C4-2B (cell line): ENCODE measurements at regions not wholly inside any gene's neighbourhood (a gene's known extent, or its start where the extent isn't known, plus 50 kb on each side); places are given as distances from the start of the nearest gene placed in this dataset.

Source experiments
- H3K27ac ChIP-seq: fragments of 450-650 bp; 2 replicates; pipeline ENCODE4 v1.5.1; 2017
- ZFX ChIP-seq: fragments of 450-650 bp; IDR thresholded peaks from 2 replicates; pipeline ENCODE4 v1.6.1; 2017
- TF ChIP-seq, protein P1 (sequence below): fragments of 450-650 bp; conservative IDR thresholded peaks from 2 replicates; pipeline ENCODE4 v1.5.1; 2017; ENCODE audit warnings: mild to moderate bottlenecking

DNA sequence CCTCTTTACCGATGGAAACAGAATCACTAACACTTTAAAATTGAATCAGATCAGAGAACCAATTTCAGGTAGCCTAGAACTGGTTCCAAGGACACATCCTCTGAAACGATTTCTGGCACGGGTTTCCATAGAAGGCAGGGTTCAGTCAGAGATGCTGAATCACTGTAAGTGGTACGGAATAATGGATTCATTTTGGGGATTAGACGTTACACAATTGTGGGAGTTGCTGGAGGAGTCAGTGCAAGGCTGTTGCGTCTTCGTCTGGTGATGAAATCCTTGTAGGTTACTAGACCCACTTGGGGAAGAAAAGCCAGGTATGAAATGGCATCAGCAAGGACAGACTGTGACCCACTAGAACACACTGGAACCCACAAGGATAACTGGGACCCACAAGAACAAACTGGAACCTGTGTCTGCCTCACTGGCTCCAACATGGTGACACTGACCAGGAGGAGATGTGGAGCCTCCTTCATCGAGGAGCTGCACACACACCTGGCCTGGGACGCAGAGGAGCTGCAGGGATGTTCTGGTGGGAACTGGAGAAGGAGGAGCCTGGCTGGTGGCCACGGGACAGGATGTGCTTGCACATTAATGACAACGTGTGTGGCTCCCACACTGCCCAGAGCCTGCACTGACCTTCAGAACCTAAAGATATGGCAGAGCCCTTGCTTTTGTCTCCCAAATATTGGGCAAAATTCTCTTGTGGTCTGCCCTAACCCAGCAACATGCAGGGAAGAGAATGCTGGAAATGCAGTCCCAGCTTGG, 105.1 kb downstream of the TRAPPC11 start:
- TF ChIP-seq ZFX: no peak
- TF ChIP-seq, protein P1, sequence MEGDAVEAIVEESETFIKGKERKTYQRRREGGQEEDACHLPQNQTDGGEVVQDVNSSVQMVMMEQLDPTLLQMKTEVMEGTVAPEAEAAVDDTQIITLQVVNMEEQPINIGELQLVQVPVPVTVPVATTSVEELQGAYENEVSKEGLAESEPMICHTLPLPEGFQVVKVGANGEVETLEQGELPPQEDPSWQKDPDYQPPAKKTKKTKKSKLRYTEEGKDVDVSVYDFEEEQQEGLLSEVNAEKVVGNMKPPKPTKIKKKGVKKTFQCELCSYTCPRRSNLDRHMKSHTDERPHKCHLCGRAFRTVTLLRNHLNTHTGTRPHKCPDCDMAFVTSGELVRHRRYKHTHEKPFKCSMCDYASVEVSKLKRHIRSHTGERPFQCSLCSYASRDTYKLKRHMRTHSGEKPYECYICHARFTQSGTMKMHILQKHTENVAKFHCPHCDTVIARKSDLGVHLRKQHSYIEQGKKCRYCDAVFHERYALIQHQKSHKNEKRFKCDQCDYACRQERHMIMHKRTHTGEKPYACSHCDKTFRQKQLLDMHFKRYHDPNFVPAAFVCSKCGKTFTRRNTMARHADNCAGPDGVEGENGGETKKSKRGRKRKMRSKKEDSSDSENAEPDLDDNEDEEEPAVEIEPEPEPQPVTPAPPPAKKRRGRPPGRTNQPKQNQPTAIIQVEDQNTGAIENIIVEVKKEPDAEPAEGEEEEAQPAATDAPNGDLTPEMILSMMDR: no peak

GRCh38 chr4:183765251-183765911, 106.3 kb downstream of the TRAPPC11 start:
- TF ChIP-seq ZFX: no peak
- TF ChIP-seq, protein P1: no peak
- H3K27ac ChIP-seq: no peak overlapping the region

More for the DNA sequence above, 105.1 kb downstream of the TRAPPC11 start:
- no peak overlapping the region for H3K27ac ChIP-seq

DNA sequence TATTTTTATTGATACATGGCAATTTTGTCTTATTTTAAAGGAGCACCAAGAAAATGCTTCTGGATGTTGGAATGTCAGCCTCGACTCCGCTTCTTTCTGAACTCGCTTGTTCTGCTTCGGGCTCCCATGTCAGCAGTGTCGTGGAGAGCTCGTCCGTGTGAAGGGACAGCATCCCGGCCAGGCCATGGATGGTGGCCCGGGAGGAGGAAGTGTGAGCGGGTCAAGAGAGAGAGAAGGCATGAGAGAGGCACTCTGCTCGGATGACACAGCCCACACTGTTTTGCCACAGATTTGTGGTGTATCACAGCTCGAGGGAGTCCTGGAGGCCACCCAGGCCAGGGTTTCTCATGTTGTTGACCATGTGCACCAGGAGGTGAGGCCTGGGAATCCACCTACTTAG, 107.0 kb downstream of the TRAPPC11 start:
- TF ChIP-seq, protein P1: no peak
- no peak for TF ChIP-seq ZFX
- no peak overlapping the region for H3K27ac ChIP-seq

GRCh38 chr4:183770906-183771305, 111.8 kb downstream of the TRAPPC11 start:
- no peak overlapping the region for H3K27ac ChIP-seq
- TF ChIP-seq ZFX: no peak
- TF ChIP-seq, protein P1: no peak

GRCh38 chr4:183772361-183772760, 113.3 kb downstream of the TRAPPC11 start:
- no peak overlapping the region for H3K27ac ChIP-seq
- no peak for TF ChIP-seq ZFX
- TF ChIP-seq, protein P1: no peak

GRCh38 chr4:183773790-183774189, 114.7 kb downstream of the TRAPPC11 start:
- TF ChIP-seq, protein P1: no peak
- no peak for TF ChIP-seq ZFX
- H3K27ac ChIP-seq: no peak overlapping the region

DNA sequence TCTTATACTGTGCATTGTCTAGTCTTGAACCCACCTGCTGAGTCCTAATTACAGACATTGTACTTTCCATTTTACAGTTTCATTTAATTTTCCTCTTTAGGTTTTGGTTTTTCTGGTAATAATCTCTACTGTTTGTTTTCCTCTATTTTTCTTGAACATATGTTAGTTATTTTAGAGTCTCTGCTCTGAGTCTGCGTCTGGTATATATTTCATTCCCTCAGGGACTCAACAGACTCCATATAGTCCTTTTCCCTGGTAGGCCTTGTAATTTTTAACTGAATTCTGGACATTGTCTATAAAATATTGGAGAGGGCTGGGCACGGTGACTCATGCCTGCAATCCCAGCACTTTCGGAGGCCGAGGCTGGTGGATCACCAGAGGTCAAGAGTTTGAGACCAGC, 121.8 kb upstream of the STOX2 start:
- no peak overlapping the region for H3K27ac ChIP-seq
- TF ChIP-seq, protein P1: no peak
- no peak for TF ChIP-seq ZFX
